Stimulated activated CD8-positive, alpha-beta memory T cell treated with anti-CD3 and anti-CD28 coated beads, Interleukin-7, amount 100 ng/mL, for 4 hours (primary cell): ENCODE measurements at regions not wholly inside any gene's neighbourhood (a gene's known extent, or its start where the extent isn't known, plus 50 kb on each side); places are given as distances from the start of the nearest gene placed in this dataset.
"Not testable (repeated sequence)": the region's sequence is repeated elsewhere in the genome, so short reads cannot be mapped to it uniquely, and the experiment has no call there.

ENCODE experiments used
- DNase-seq, 2 donors: peaks; one replicate each; pipeline ENCODE4 v3.0.0-alpha.2; 2020; ENCODE audit warnings: low read depth in 2 of 2

GRCh38 chrX:40245488-40246071, 147.8 kb upstream of the BCOR start:
- DNase-seq, result no peak

DNA sequence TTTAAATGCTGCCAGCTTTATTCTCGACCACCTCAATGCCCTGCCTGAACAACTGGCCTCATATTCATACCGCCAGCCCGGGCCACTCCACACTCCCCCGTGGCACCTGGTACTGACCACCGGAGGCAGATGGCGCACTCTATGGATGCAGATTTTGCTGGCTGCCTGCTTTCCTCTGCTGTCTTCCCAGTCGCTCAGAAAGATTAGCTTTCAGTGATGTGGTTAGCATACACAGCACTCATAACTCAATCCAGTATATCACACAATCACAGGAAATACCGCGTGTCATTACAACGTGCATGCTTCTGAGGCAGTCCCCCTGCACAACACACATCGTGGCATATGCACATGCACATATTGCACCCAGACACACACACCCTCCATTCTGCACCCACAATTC, 147.2 kb upstream of the BCOR start:
- no peak for DNase-seq

- no peak for DNase-seq
These were observed 146.2 kb upstream of the BCOR start for GRCh38 chrX:40243755-40244515.

GRCh38 chrX:40240844-40241243, 143.1 kb upstream of the BCOR start:
- no peak for DNase-seq

DNA sequence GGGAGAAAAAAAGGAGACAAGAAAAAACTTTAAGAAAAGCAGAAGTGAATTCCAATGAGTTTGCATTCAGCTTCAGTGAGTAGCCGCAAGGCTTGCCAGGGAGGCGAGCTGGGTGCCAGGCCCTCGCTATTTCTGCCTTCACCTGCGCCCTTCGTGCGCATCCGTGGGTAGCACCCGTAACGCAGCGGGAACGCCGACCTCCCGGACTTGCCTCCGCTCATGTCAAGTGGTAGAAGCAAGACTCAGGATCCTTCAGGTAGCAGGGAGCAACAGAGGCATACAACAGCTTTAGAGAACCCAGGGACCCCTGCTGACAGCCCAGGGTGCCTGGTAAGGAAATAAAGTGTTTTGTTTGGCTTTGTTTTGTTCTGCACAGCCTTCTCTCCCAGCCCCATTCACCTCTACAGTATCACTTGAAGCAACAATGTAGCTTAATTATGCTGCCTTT, 140.0 kb upstream of the BCOR start:
- no peak for DNase-seq

- DNase-seq, result no peak
These were observed 132.9 kb upstream of the BCOR start for GRCh38 chrX:40230646-40231045.

DNA sequence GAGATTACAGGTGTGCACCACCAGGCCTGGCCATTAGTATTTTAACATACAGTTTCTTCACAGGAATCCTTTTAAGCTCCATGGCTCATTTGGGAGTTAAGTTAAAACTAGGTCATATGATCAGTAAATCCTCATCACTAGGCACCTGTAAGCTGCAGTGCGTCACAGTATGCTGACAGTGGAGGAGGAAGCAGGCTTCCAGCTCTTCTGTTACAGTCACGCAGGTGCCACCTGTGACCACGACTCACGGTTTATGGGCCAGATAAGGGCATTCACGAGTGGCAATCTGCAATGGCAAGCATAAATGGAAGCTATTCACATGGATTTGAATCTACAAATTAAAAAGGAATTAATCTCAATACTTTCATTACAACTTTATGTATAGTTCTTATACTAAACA, 129.4 kb upstream of the BCOR start:
- no peak for DNase-seq

GRCh38 chrX:40224658-40225057, 126.9 kb upstream of the BCOR start:
- DNase-seq, result no peak

- not testable (repeated sequence) for DNase-seq
These were observed 124.9 kb upstream of the BCOR start for GRCh38 chrX:40222612-40223011.

- DNase-seq, result no peak
These were observed 115.3 kb upstream of the BCOR start for GRCh38 chrX:40213092-40213491.

GRCh38 chrX:40209951-40210617, 112.3 kb upstream of the BCOR start:
- no peak for DNase-seq

DNA sequence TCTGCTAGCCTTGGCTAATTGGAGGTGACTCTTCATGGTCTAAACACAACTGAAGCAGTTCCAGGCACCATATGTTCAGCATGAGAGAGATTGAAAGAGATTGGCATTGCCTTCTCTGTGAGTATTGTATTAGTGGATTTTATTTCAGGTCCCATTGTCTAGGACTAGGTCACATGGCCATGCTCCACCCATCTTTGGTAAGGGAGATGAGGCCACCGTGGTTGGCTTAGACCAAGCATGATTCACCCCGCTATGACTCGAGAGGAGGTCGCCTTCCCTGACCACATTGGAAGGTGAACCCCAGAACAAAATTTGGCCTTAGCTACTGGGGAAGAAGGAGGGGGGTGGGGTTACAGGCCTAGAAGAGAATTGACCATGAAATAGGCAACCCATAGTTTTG, 109.9 kb upstream of the BCOR start:
- DNase-seq, result no peak

GRCh38 chrX:40205471-40205870, 107.7 kb upstream of the BCOR start:
- no peak for DNase-seq

DNA sequence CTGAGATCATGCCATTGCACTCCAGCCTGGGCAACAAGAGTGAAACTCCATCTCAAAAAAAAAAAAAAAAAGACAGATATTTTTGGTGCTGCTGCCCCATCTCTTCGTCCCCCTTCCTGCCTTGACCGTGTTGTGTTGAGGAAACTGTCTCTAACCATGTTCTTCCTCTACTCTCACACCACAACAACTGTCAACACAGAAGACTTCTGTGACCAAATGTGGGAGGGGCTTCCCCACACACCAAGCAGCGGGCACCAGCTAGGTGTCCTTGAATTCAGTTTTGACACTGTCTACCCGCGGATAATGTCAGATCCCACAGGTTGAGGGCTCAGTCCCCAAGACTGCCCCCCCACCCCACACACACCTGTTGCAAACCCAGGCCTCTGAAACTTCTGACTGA, 104.7 kb upstream of the BCOR start:
- DNase-seq, result no peak

DNA sequence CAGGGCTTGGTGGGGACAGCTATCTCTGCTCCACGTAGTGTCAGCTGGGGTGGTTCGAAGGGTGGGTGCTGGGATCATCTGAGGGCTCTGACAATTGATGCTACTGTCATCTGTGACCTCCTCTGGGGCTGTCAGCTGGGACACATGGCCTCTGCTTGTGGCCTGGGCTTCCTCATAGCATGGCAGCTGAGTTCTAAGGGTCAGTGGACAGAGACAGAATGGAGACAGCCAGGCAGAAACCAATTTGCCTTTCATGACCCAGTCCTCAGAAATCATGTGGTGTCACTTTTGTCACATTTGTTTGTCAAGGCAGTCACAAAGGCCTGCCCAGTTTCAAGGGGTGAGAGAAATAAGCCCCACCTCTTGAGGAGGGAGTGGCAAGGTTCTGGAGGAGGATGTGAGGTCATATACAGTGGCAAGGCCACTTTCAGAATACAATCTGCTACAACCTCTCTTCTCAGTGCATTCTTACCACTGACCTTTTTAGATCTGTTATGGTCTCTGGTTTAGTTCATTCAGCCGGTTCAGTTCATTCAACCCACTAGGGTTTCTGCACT, 103.6 kb upstream of the BCOR start:
- no peak for DNase-seq

DNA sequence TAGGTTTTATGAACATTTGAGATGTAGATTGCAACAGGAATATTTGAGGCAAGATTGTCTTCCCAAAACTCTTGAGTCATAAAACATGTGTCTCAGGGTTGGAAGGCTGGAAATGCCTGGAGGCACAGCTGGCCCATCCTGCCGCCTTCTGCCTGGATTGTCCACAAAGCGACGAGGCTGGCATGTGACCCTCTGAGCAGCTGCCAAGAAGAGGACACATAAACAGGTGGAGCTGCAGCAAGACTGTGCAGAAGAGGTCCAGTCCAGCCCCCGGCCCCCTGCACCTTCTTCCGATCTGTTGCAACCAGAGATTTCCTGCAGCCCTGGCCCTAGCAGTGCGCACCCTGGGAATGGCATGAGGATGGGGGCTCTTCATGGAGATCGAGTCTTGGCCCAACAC, 101.9 kb upstream of the BCOR start:
- DNase-seq, result no peak

DNA sequence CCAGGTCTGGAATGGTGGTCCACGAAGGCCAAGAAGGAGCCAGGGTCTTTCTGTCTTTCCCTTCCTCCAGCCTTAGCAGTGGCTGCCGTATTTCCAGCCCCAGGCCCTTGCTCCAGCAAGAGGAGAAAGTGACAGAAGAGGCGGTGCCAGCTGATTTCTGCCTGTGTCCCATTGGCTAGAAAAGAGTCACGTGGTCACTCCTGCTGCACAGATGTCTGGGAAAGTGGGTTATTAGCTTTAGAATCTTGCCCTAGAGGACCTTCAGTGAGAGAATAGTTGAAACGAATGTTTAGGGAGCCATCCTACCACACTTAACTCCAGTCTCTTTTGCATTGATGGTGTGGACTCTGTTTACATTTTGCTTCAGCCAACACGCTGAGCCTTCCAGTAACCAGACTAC, 99.3 kb upstream of the BCOR start:
- no peak for DNase-seq

DNA sequence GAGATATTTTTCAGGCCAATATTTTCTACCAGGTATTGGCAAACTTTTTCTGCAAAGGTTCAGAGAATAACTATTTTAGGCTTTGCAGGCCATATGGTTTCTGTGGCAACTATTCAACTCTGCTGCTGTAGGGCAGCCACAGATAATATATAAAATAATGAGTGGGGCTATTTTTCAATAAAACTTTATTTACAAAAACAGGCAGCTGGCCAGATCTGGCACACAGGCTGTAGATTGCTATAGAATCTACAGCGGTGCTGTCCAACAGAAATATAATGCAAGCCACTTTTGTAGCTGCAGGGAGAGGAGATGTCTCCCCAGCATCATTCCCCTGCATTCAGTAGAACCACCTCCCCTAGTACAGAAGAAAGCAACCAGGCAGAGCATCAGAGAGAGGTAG, 97.6 kb upstream of the BCOR start:
- no peak for DNase-seq

DNA sequence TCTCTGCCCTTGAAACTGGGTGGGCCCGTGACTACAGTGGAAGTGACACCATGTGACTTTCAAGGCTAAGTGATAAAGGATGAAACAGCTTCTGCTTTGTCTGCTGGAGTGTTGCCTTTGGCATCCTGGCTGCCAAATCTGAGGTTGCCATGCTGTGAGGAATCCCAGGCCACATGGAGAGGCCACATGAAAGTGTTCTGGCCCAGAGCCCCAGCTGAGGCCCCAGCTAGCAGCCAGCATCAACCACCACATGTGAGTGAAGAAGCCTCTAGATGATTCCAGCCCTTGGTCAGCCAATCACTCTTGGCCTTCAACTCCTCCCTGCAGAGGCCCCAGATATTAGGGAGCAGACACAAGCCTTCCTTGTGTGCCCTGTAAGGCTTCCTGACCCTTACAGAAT, 94.4 kb upstream of the BCOR start:
- DNase-seq, result no peak

GRCh38 chrX:40189637-40190036, 91.9 kb upstream of the BCOR start:
- DNase-seq, result no peak

GRCh38 chrX:40188573-40189417, 91.0 kb upstream of the BCOR start:
- no peak for DNase-seq

DNA sequence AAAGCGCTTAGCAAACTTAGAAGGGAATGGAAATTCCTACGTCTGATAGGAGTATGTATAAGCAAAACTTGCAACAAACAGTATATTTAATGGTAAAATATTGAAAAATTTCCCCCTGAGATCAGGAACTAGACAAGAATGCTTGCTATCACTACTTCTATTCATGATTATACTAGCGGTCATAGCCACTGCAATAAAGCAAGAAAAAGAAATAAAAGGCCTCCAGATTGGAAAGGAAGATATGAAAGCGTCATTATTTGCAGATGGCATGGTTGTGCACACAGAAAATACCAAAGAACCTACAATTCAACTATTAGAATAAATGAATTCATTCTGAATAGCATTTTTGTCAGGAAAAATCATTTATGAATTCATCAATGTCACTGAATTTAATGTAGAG, 87.2 kb upstream of the BCOR start:
- DNase-seq, result no peak
